Fibroblast of lung (primary cell): ENCODE measurements at regions not wholly inside any gene's neighbourhood (a gene's known extent, or its start where the extent isn't known, plus 50 kb on each side); places are given as distances from the start of the nearest gene placed in this dataset.

ENCODE experiments used
- DNase-seq, 2 donors: peaks; one replicate each; pipeline versions ENCODE4 v3.0.0 to v3.0.0-alpha.2; 2010; ENCODE audit warnings: low read depth in 2 of 2
- H2AFZ ChIP-seq: 2 replicates; pipeline ENCODE4 v1.5.1; 2012; ENCODE audit warnings: low read length, control low read depth, inconsistent platforms
- H3K27ac ChIP-seq: 2 replicates; pipeline ENCODE4 v1.5.1; 2011; ENCODE audit warnings: low read length, control low read depth; ENCODE audit not compliant: insufficient read depth
- H3K27me3 ChIP-seq: 2 replicates; pipeline ENCODE4 v1.5.1; 2011; ENCODE audit warnings: mild to moderate bottlenecking, low read length; ENCODE audit not compliant: control insufficient read depth, insufficient read depth
- H3K36me3 ChIP-seq: 2 replicates; pipeline ENCODE4 v1.5.1; 2011; ENCODE audit warnings: low read length; ENCODE audit not compliant: control insufficient read depth, insufficient read depth
- H3K4me1 ChIP-seq: 2 replicates; pipeline ENCODE4 v1.5.1; 2011; ENCODE audit warnings: low read length; ENCODE audit not compliant: control insufficient read depth, insufficient read depth; ENCODE audit errors: extremely low read depth
- H3K4me2 ChIP-seq: 2 replicates; pipeline ENCODE4 v1.5.1; 2011; ENCODE audit warnings: low read length, control low read depth; ENCODE audit not compliant: insufficient read depth; ENCODE audit errors: extremely low read depth
- H3K4me3 ChIP-seq, 4 experiments: fragments of 200-600 bp in 1 of 4; sonication (generic) in 1 of 4; replicated peaks in 1 of 4; 2 replicates each; pipeline ENCODE4 v1.5.1; 2011 to 2016; ENCODE audit warnings: low read length in 4 of 4, low read depth in 3 of 4, mild to moderate bottlenecking in 3 of 4, control low read depth in 2 of 4, inconsistent platforms in 1 of 4, mixed read lengths in 1 of 4; ENCODE audit not compliant: insufficient read depth in 1 of 4; ENCODE audit errors: control extremely low read depth in 1 of 4
- H3K79me2 ChIP-seq: 2 replicates; pipeline ENCODE4 v1.5.1; 2012; ENCODE audit warnings: mild to moderate bottlenecking, low read length, inconsistent platforms; ENCODE audit not compliant: control insufficient read depth, insufficient read depth
- H3K9ac ChIP-seq: 2 replicates; pipeline ENCODE4 v1.5.1; 2011; ENCODE audit warnings: mild to moderate bottlenecking, low read length, control low read depth; ENCODE audit not compliant: insufficient read depth
- H3K9me3 ChIP-seq: 2 replicates; pipeline ENCODE4 v1.5.1; 2012; ENCODE audit warnings: low read depth, low read length; ENCODE audit not compliant: control insufficient read depth, insufficient read depth
- H4K20me1 ChIP-seq: 2 replicates; pipeline ENCODE4 v1.5.1; 2011; ENCODE audit warnings: low read length; ENCODE audit not compliant: control insufficient read depth, insufficient read depth; ENCODE audit errors: extremely low read depth
- EZH2 ChIP-seq: IDR thresholded peaks from 2 replicates; pipeline ENCODE4 v1.5.1; 2012; ENCODE audit warnings: low read length, control low read depth, mild to moderate bottlenecking; ENCODE audit errors: missing control alignments
- TF ChIP-seq, protein P1 (sequence below), 2 donors: IDR thresholded peaks in 1 of 2; conservative IDR thresholded peaks in 1 of 2; 1 replicate in 1 of 2; 2 replicates in 1 of 2; pipeline ENCODE4 v1.5.1; 2011 to 2012; ENCODE audit warnings: low read length in 2 of 2, control low read depth in 1 of 2, inconsistent platforms in 1 of 2, low read depth in 1 of 2, mild to moderate bottlenecking in 1 of 2

DNA sequence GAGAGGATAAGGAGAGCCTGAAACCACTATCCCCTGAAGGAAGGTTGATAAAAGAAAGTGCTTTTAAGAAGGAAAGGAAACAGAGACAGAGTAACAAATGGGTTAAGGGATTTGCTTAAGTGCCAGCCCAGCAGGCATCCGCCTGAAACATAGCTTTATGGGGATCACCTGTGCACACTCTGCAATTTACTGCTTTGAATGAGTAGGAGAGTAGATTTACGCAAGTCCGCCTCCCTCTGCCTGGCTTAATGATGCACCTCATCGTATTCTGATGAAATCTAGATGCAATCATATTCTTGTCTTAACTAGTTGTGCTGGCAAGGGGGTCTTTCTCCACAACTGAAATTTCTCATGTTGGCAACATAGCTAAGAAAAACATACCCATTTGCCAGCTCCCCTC lies 101.1 kb upstream of the ID4 start:
- no peaks in the 10 kb centered on the region for H4K20me1 ChIP-seq
- peak in 1 of 2 donors; percentile 17 for DNase-seq
- no peaks in the 10 kb centered on the region for H3K27me3 ChIP-seq
- no peaks in the 10 kb centered on the region for H3K79me2 ChIP-seq
- H3K4me3 ChIP-seq, result no peak overlapping the region
- no peaks in the 10 kb centered on the region for H3K9me3 ChIP-seq
- no peak overlapping the region for H2AFZ ChIP-seq
- H3K9ac ChIP-seq, result no peak overlapping the region
- H3K27ac ChIP-seq, result no peak overlapping the region
- H3K36me3 ChIP-seq, result no peaks in the 10 kb centered on the region
- no peak overlapping the region for H3K4me2 ChIP-seq
- H3K4me1 ChIP-seq, result no peaks in the 10 kb centered on the region
- TF ChIP-seq, protein P1, sequence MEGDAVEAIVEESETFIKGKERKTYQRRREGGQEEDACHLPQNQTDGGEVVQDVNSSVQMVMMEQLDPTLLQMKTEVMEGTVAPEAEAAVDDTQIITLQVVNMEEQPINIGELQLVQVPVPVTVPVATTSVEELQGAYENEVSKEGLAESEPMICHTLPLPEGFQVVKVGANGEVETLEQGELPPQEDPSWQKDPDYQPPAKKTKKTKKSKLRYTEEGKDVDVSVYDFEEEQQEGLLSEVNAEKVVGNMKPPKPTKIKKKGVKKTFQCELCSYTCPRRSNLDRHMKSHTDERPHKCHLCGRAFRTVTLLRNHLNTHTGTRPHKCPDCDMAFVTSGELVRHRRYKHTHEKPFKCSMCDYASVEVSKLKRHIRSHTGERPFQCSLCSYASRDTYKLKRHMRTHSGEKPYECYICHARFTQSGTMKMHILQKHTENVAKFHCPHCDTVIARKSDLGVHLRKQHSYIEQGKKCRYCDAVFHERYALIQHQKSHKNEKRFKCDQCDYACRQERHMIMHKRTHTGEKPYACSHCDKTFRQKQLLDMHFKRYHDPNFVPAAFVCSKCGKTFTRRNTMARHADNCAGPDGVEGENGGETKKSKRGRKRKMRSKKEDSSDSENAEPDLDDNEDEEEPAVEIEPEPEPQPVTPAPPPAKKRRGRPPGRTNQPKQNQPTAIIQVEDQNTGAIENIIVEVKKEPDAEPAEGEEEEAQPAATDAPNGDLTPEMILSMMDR (conservative IDR thresholded peaks at IDR 0.05 in 1 of 2, IDR thresholded peaks at IDR 0.05 in 1 of 2; ENCODE audit: low read depth in 1 of 2, low read length in 2 of 2), result no peak
- no peak for TF ChIP-seq EZH2

DNA sequence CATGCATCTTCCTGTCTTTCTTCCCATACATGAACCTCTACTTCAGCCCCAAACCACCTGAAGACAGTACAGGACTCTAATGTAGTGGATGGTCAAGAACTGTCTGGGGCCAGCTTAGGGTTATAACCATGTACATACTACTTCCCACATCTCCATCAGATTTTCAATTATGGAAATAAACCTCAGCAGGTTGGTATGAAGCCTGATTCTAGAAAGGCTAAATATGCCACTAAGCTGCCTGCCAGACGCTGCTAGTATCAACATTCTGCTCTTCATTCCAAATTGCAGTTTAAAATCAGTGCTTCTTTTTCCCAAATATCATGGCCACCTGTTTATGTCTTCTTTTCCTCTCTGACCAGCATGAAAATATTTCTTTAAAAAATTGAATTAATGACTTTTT lies 99.2 kb upstream of the ID4 start:
- no peak overlapping the region for H3K4me3 ChIP-seq
- H3K4me1 ChIP-seq, result no peaks in the 10 kb centered on the region
- H3K27me3 ChIP-seq, result no peaks in the 10 kb centered on the region
- no peaks in the 10 kb centered on the region for H3K36me3 ChIP-seq
- no peak overlapping the region for H3K27ac ChIP-seq
- H3K9me3 ChIP-seq, result no peaks in the 10 kb centered on the region
- H2AFZ ChIP-seq, result no peak overlapping the region
- H3K79me2 ChIP-seq, result no peaks in the 10 kb centered on the region
- H4K20me1 ChIP-seq, result no peaks in the 10 kb centered on the region
- DNase-seq, result no peak
- no peak for TF ChIP-seq EZH2
- TF ChIP-seq, protein P1 (conservative IDR thresholded peaks at IDR 0.05 in 1 of 2, IDR thresholded peaks at IDR 0.05 in 1 of 2; ENCODE audit: low read depth in 1 of 2, low read length in 2 of 2), result no peak
- no peak overlapping the region for H3K4me2 ChIP-seq
- no peak overlapping the region for H3K9ac ChIP-seq

DNA sequence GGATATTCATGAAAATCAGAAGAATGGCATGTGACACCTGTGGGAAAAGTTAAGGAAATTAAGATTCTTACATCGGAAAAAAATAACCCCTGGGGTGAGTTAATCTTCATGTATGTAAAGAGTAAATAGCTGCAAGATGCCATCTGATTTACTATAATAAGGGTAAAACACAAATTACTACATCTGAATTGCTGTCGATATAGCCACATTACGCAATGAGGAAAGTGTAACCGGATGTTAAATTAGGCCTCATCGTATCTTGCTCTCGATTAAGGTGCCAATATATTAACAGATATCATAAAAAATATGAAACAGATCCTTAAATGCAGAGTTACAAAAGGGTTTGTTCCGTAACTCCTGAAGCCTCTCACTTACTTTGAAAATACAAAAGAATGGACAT lies 87.4 kb upstream of the ID4 start:
- Histone ChIP-seq H3K9ac (no peak overlapping the region), H3K27ac (no peak overlapping the region), H3K4me3 (no peak overlapping the region), H3K36me3 (no peaks in the 10 kb centered on the region), H3K27me3 (no peaks in the 10 kb centered on the region), H3K4me2 (no peak overlapping the region), H2AFZ (no peak overlapping the region), H3K79me2 (no peaks in the 10 kb centered on the region), H4K20me1 (no peaks in the 10 kb centered on the region), H3K9me3 (no peaks in the 10 kb centered on the region), H3K4me1 (no peaks in the 10 kb centered on the region)
- no peak for TF ChIP-seq EZH2
- TF ChIP-seq, protein P1 (conservative IDR thresholded peaks at IDR 0.05 in 1 of 2, IDR thresholded peaks at IDR 0.05 in 1 of 2; ENCODE audit: low read depth in 1 of 2, low read length in 2 of 2), result no peak
- no peak for DNase-seq
